H1 (cell line): ENCODE measurements at regions not wholly inside any gene's neighbourhood (a gene's known extent, or its start where the extent isn't known, plus 50 kb on each side); places are given as distances from the start of the nearest gene placed in this dataset.

Experiments
- CTCF ChIA-PET: fragments of 300-600 bp; sonication (Branson Sonifier 250); formaldehyde crosslinking; loops from one replicate; lab custom pipeline; 2021; ENCODE audit not compliant: partially characterized antibody; lab: Charles Lee
- POLR2A ChIA-PET: fragments of 300-600 bp; sonication (Branson Sonifier 250); formaldehyde crosslinking; loops from one replicate; lab custom pipeline; 2021; ENCODE audit warnings: inconsistent platforms; ENCODE audit not compliant: partially characterized antibody; lab: Charles Lee
- DNase-seq, 2 experiments: peaks; one replicate each; pipeline versions ENCODE4 v3.0.0 to v3.0.0-alpha.2; 2010 to 2022; ENCODE audit warnings: low spot score in 2 of 2, low read depth in 1 of 2, mixed read lengths in 1 of 2
- FAIRE-seq: peaks from 2 replicates; lab custom pipeline; 2011; peaks lifted over from hg19 to GRCh38; lab: Jason Lieb, UNC
- H2AFZ ChIP-seq: 2 replicates; pipeline ENCODE4 v1.8.1; 2012; ENCODE audit warnings: low read length, inconsistent platforms
- H2AK5ac ChIP-seq: 2 replicates; pipeline ENCODE4 v1.6.1; 2013; ENCODE audit warnings: low read depth, low read length
- H2BK120ac ChIP-seq: replicated peaks from 2 replicates; pipeline ENCODE3; 2013; ENCODE audit warnings: low read depth, low read length, inconsistent platforms
- H2BK12ac ChIP-seq: 2 replicates; pipeline ENCODE4 v1.6.1; 2013; ENCODE audit warnings: low read depth, low read length
- H2BK15ac ChIP-seq: 2 replicates; pipeline ENCODE4 v1.6.1; 2013; ENCODE audit warnings: low read length
- H2BK20ac ChIP-seq: 2 replicates; pipeline ENCODE4 v1.6.1; 2013; ENCODE audit warnings: low read length
- H2BK5ac ChIP-seq: 2 replicates; pipeline ENCODE4 v1.6.1; 2013; ENCODE audit warnings: low read depth, low read length
- H3K14ac ChIP-seq: 2 replicates; pipeline ENCODE4 v1.6.1; 2013; ENCODE audit warnings: inconsistent platforms; ENCODE audit not compliant: insufficient read length
- H3K18ac ChIP-seq: 2 replicates; pipeline ENCODE4 v1.6.1; 2013; ENCODE audit warnings: low read length; ENCODE audit errors: extremely low read depth
- H3K23ac ChIP-seq: 2 replicates; pipeline ENCODE4 v1.6.1; 2013; ENCODE audit warnings: inconsistent platforms; ENCODE audit not compliant: insufficient read length
- H3K23me2 ChIP-seq: 2 replicates; pipeline ENCODE4 v1.6.1; 2013; ENCODE audit warnings: low read depth, low read length
- H3K27ac ChIP-seq: 2 replicates; pipeline ENCODE4 v1.6.1; 2011; ENCODE audit warnings: low read depth, low read length, inconsistent platforms
- H3K27me3 ChIP-seq, 4 experiments: replicated peaks in 1 of 4; 1 replicate in 1 of 4; 2 replicates in 3 of 4; pipeline versions ENCODE4 v1.6.1 to v1.8.1; 2011 to 2013; ENCODE audit warnings: low read length in 3 of 4, mild to moderate bottlenecking in 3 of 4, inconsistent platforms in 2 of 4, mixed read lengths in 2 of 4, moderate library complexity in 1 of 4; ENCODE audit not compliant: control insufficient read depth in 3 of 4, insufficient read depth in 3 of 4; ENCODE audit errors: extremely low read depth in 1 of 4
- H3K36me3 ChIP-seq, 4 experiments: 2 replicates each; pipeline versions ENCODE4 v1.6.1 to v1.8.1; 2011 to 2013; ENCODE audit warnings: mild to moderate bottlenecking in 4 of 4, low read length in 3 of 4, moderate library complexity in 2 of 4, control low read depth in 1 of 4, inconsistent platforms in 1 of 4; ENCODE audit not compliant: insufficient read depth in 4 of 4, control insufficient read depth in 2 of 4
- H3K4ac ChIP-seq: replicated peaks from 2 replicates; pipeline ENCODE3; 2013; ENCODE audit warnings: low read length, low read depth, mixed read lengths, inconsistent platforms; ENCODE audit not compliant: insufficient read length
- H3K4me1 ChIP-seq, 4 experiments: replicated peaks in 1 of 4; 1 replicate in 1 of 4; 2 replicates in 3 of 4; pipeline versions ENCODE4 v1.6.1 to v1.8.1; 2011 to 2013; ENCODE audit warnings: low read length in 3 of 4, inconsistent platforms in 2 of 4, mixed read lengths in 1 of 4; ENCODE audit not compliant: insufficient read depth in 4 of 4, control insufficient read depth in 3 of 4
- H3K4me2 ChIP-seq, 2 experiments: 2 replicates each; pipeline versions ENCODE4 v1.6.1 to v1.8.1; 2011 to 2013; ENCODE audit warnings: low read depth in 2 of 2, low read length in 2 of 2, control low read depth in 1 of 2, inconsistent platforms in 1 of 2, mild to moderate bottlenecking in 1 of 2; ENCODE audit not compliant: insufficient read depth in 1 of 2
- H3K4me3 ChIP-seq, 4 experiments: fragments of 200-600, 300-600 bp in 1 of 4; sonication (generic), shearing (Covaris generic), sonication (Bioruptor Twin) in 1 of 4; 2 replicates each; pipeline versions ENCODE4 v1.5.1 to v1.8.1; 2011 to 2016; ENCODE audit warnings: low read length in 4 of 4, low read depth in 3 of 4, control low read depth in 2 of 4, inconsistent platforms in 2 of 4, mild to moderate bottlenecking in 2 of 4, mixed read lengths in 1 of 4, moderate library complexity in 1 of 4; ENCODE audit not compliant: insufficient read depth in 2 of 4; ENCODE audit errors: extremely low read depth in 1 of 4
- H3K56ac ChIP-seq: replicated peaks from 2 replicates; pipeline ENCODE3; 2013; ENCODE audit warnings: low read depth, mild to moderate bottlenecking, mixed read lengths, low read length, inconsistent platforms; ENCODE audit not compliant: insufficient read length
- H3K79me1 ChIP-seq: 2 replicates; pipeline ENCODE4 v1.6.1; 2013; ENCODE audit warnings: low read depth, low read length, control low read depth
- H3K79me2 ChIP-seq, 2 experiments: 2 replicates each; pipeline versions ENCODE4 v1.6.1 to v1.8.1; 2012 to 2013; ENCODE audit warnings: low read length in 2 of 2, mild to moderate bottlenecking in 2 of 2, inconsistent platforms in 1 of 2; ENCODE audit not compliant: insufficient read depth in 2 of 2, control insufficient read depth in 1 of 2
- H3K9ac ChIP-seq, 4 experiments: replicated peaks in 1 of 4; 1 replicate in 1 of 4; 2 replicates in 3 of 4; pipeline versions ENCODE4 v1.6.1 to v1.8.1; 2011 to 2013; ENCODE audit warnings: low read depth in 3 of 4, low read length in 3 of 4, control low read depth in 2 of 4, mild to moderate bottlenecking in 2 of 4, moderate library complexity in 2 of 4, inconsistent platforms in 1 of 4; ENCODE audit errors: extremely low read depth in 1 of 4
- H3K9me3 ChIP-seq, 2 experiments: 2 replicates each; pipeline versions ENCODE4 v1.6.1 to v1.8.1; 2012 to 2013; ENCODE audit warnings: mild to moderate bottlenecking in 2 of 2, moderate library complexity in 2 of 2, control low read depth in 1 of 2, inconsistent platforms in 1 of 2, low read depth in 1 of 2, low read length in 1 of 2, mixed read lengths in 1 of 2; ENCODE audit not compliant: insufficient read depth in 2 of 2
- H4K20me1 ChIP-seq, 2 experiments: replicated peaks in 1 of 2; 2 replicates each; pipeline versions ENCODE3 to v1.8.1; 2011 to 2013; ENCODE audit warnings: inconsistent platforms in 2 of 2, low read length in 2 of 2, mild to moderate bottlenecking in 1 of 2; ENCODE audit not compliant: insufficient read depth in 2 of 2, control insufficient read depth in 1 of 2
- H4K5ac ChIP-seq: 2 replicates; pipeline ENCODE4 v1.6.1; 2013; ENCODE audit warnings: low read length, low read depth, mixed read lengths, inconsistent platforms; ENCODE audit not compliant: insufficient read length
- H4K8ac ChIP-seq: 2 replicates; pipeline ENCODE4 v1.8.0; 2013; ENCODE audit warnings: mild to moderate bottlenecking, moderate library complexity, low read length, inconsistent platforms; ENCODE audit not compliant: insufficient read depth; ENCODE audit errors: extremely low read depth
- H4K91ac ChIP-seq: replicated peaks from 2 replicates; pipeline ENCODE3; 2013; ENCODE audit warnings: low read length, mixed read lengths, inconsistent platforms; ENCODE audit not compliant: insufficient read length
- BACH1 ChIP-seq: IDR thresholded peaks from 2 replicates; pipeline ENCODE4 v1.6.1; 2012; ENCODE audit warnings: low read length, improper control_type of control experiment
- CTBP2 ChIP-seq: IDR thresholded peaks from 2 replicates; pipeline ENCODE4 v1.7.0; 2011; ENCODE audit warnings: borderline replicate concordance, mild to moderate bottlenecking, moderate library complexity, mixed read lengths, low read length; ENCODE audit not compliant: insufficient read depth, insufficient read length
- GABPA ChIP-seq: IDR thresholded peaks from 2 replicates; pipeline ENCODE4 v1.6.1; 2011; ENCODE audit warnings: mild to moderate bottlenecking, low read length, moderate library complexity, borderline replicate concordance; ENCODE audit not compliant: insufficient read depth
- KDM1A ChIP-seq: fragments of 200-600, 300-600 bp; sonication (generic); IDR thresholded peaks from 2 replicates; pipeline ENCODE4 v1.7.1; 2016; ENCODE audit warnings: mild to moderate bottlenecking, low read length, borderline replicate concordance
- NANOG ChIP-seq: IDR thresholded peaks from 2 replicates; pipeline ENCODE4 v1.6.1; 2011; ENCODE audit warnings: low read length, low read depth, mild to moderate bottlenecking, inconsistent platforms; ENCODE audit not compliant: insufficient read depth, poor library complexity, severe bottlenecking
- NRF1 ChIP-seq: IDR thresholded peaks from 2 replicates; pipeline ENCODE4 v1.6.1; 2011; ENCODE audit warnings: mild to moderate bottlenecking, low read depth, low read length, improper control_type of control experiment
- PHF8 ChIP-seq: fragments of 200-600 bp; sonication (generic); conservative IDR thresholded peaks from 2 replicates; pipeline ENCODE4 v1.7.1; 2012; ENCODE audit warnings: low read depth, mild to moderate bottlenecking, inconsistent platforms, low read length, moderate library complexity
- POLR2A ChIP-seq, 2 experiments: IDR thresholded peaks; 1 replicate in 1 of 2; 2 replicates in 1 of 2; pipeline ENCODE4 v1.6.1; 2011; ENCODE audit warnings: low read depth in 2 of 2, low read length in 2 of 2, mild to moderate bottlenecking in 2 of 2; ENCODE audit errors: control extremely low read depth in 1 of 2
- SIN3A ChIP-seq, 2 experiments: IDR thresholded peaks in 1 of 2; conservative IDR thresholded peaks in 1 of 2; 2 replicates each; pipeline ENCODE4 v1.6.1; 2011 to 2012; ENCODE audit warnings: low read length in 2 of 2, improper control_type of control experiment in 1 of 2, low read depth in 1 of 2, mild to moderate bottlenecking in 1 of 2
- SP1 ChIP-seq: IDR thresholded peaks from 2 replicates; pipeline ENCODE4 v1.6.1; 2011; ENCODE audit warnings: low read depth, low read length
- WGBS, 2 experiments: shearing (Covaris generic) in 1 of 2; methylation state at CpG; one replicate each; pipeline versions ENCODE4 v1.1.6 to v1.1.7; 2013 to 2015; ENCODE audit warnings: low lambda C conversion rate in 2 of 2, mixed read lengths in 2 of 2, inconsistent platforms in 1 of 2, low coverage in 1 of 2, missing lambda C conversion rate in 1 of 2; ENCODE audit not compliant: insufficient replicate concordance in 2 of 2, insufficient coverage in 1 of 2, insufficient read length in 1 of 2; ENCODE audit errors: extremely low coverage in 1 of 2, missing lambda C conversion rate in 1 of 2; 5-methylcytosine and 5-hydroxymethylcytosine counted together
- TF ChIP-seq, protein P1 (sequence below): IDR thresholded peaks from 2 replicates; pipeline ENCODE4 v1.6.1; 2012; ENCODE audit warnings: low read length, inconsistent platforms
- TF ChIP-seq, protein P2 (sequence below): IDR thresholded peaks from 2 replicates; pipeline ENCODE4 v1.6.1; 2011; ENCODE audit warnings: low read length, improper control_type of control experiment

DNA sequence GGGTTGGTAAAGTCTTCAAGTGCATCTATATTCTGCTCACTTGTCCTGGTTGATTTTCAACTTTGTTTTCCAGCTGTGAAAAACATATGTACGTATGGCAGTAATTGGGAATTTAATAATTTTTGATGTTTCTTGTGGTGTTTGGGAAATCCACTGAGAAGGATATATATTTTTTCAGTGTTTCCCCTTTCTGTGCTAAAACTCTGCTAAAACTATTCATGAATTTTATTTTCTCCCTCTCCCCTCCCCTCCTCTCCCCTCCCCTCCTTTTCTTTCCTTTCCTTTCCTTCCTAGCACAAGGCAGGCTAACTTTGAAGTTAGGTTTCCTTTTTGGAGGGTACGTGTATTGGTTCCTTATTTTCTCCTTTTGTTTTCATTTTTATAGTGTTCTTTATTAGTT, 220.7 kb downstream of the PDCD6IP start:
- Histone ChIP-seq H2BK5ac (no peak overlapping the region), H3K18ac (no peak overlapping the region), H3K4me1 (no peaks in the 10 kb centered on the region; a peak in 2 of 7 replicates)
- TF ChIP-seq, protein P1, sequence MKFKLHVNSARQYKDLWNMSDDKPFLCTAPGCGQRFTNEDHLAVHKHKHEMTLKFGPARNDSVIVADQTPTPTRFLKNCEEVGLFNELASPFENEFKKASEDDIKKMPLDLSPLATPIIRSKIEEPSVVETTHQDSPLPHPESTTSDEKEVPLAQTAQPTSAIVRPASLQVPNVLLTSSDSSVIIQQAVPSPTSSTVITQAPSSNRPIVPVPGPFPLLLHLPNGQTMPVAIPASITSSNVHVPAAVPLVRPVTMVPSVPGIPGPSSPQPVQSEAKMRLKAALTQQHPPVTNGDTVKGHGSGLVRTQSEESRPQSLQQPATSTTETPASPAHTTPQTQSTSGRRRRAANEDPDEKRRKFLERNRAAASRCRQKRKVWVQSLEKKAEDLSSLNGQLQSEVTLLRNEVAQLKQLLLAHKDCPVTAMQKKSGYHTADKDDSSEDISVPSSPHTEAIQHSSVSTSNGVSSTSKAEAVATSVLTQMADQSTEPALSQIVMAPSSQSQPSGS = no peak
- TF ChIP-seq GABPA (no peak), KDM1A (no peak), CTBP2 (no peak), POLR2A (IDR thresholded peaks at IDR 0.05; ENCODE audit: control extremely low read depth in 1 of 2, low read depth in 2 of 2, low read length in 2 of 2) (no peak), NRF1 (no peak), SIN3A (conservative IDR thresholded peaks at IDR 0.05 in 1 of 2, IDR thresholded peaks at IDR 0.05 in 1 of 2; ENCODE audit: low read depth in 1 of 2, low read length in 2 of 2) (no peak), BACH1 (no peak), SP1 (no peak), NANOG (no peak), PHF8 (no peak)
- TF ChIP-seq, protein P2, sequence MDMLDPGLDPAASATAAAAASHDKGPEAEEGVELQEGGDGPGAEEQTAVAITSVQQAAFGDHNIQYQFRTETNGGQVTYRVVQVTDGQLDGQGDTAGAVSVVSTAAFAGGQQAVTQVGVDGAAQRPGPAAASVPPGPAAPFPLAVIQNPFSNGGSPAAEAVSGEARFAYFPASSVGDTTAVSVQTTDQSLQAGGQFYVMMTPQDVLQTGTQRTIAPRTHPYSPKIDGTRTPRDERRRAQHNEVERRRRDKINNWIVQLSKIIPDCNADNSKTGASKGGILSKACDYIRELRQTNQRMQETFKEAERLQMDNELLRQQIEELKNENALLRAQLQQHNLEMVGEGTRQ = no peak

More for the DNA sequence above, 220.7 kb downstream of the PDCD6IP start:
- ChIA-PET POLR2A (no interaction called here), CTCF (interaction anchor here (0.7 to 1.2 kb wide), 2 partner anchors 64 to 136 kb away, joined by 3 to 4 read pairs; no protein-coding TSS in a partner anchor)
- H3K36me3 ChIP-seq = no peaks in the 10 kb centered on the region; a peak in 1 of 8 replicates
- H3K4me2 ChIP-seq = no peak overlapping the region
- no peak overlapping the region for H2BK15ac ChIP-seq
- no peaks in the 10 kb centered on the region for H3K27me3 ChIP-seq
- no peak overlapping the region for H3K27ac ChIP-seq
- no peak overlapping the region for H3K4ac ChIP-seq
- no peak overlapping the region for H3K56ac ChIP-seq
- H3K79me1 ChIP-seq = no peaks in the 10 kb centered on the region
- H3K14ac ChIP-seq = no peak overlapping the region
- H4K91ac ChIP-seq = no peak overlapping the region
- no peak overlapping the region for H2BK20ac ChIP-seq
- H2BK120ac ChIP-seq = no peak overlapping the region
- H3K23me2 ChIP-seq = no peaks in the 10 kb centered on the region
- no peak for DNase-seq
- H3K23ac ChIP-seq = no peak overlapping the region
- H2AK5ac ChIP-seq = no peak overlapping the region
- H2AFZ ChIP-seq = no peak overlapping the region
- H3K9ac ChIP-seq = no peak overlapping the region
- H4K20me1 ChIP-seq = no peaks in the 10 kb centered on the region
- H4K8ac ChIP-seq = no peak overlapping the region
- H3K9me3 ChIP-seq = no peaks in the 10 kb centered on the region
- no peak overlapping the region for H2BK12ac ChIP-seq
- H4K5ac ChIP-seq = no peak overlapping the region
- WGBS, 2 experiments = 90% methylated on average over 2 of the region's 2 CpGs; no CpG with 5 or more reads in 1 of the 2 experiments
- H3K79me2 ChIP-seq = no peaks in the 10 kb centered on the region
- no peak for FAIRE-seq
- H3K4me3 ChIP-seq = no peak overlapping the region
